ENCODE measurements at regions not wholly inside any gene's neighbourhood (a gene's known extent, or its start where the extent isn't known, plus 50 kb on each side); places are given as distances from the start of the nearest gene placed in this dataset.

- TF ChIP-seq, protein P1, sequence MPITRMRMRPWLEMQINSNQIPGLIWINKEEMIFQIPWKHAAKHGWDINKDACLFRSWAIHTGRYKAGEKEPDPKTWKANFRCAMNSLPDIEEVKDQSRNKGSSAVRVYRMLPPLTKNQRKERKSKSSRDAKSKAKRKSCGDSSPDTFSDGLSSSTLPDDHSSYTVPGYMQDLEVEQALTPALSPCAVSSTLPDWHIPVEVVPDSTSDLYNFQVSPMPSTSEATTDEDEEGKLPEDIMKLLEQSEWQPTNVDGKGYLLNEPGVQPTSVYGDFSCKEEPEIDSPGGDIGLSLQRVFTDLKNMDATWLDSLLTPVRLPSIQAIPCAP (CRISPR knock-in tag; IDR thresholded peaks at IDR 0.05): no peak
- TF ChIP-seq CTCF (IDR thresholded peaks at IDR 0.05) (no peak), NR2C2 (CRISPR knock-in tag; IDR thresholded peaks at IDR 0.05) (no peak), FOXJ3 (CRISPR knock-in tag; IDR thresholded peaks at IDR 0.05; ENCODE audit: borderline replicate concordance) (no peak), NR1H2 (CRISPR knock-in tag; IDR thresholded peaks at IDR 0.05) (no peak)
Measured at GRCh38 chr14:83969998-83970397, 1559.9 kb upstream of the FLRT2 start.

Measured in WTC11 (cell line).